OCI-LY7 (cell line): ENCODE measurements at regions not wholly inside any gene's neighbourhood (a gene's known extent, or its start where the extent isn't known, plus 50 kb on each side); places are given as distances from the start of the nearest gene placed in this dataset.

Experiments
- BruUV-seq: library from RNA; stranded (reverse); fragments of 400-500 nt; replicated peaks from 2 replicates; lab custom pipeline; 2021; lab: Mats Ljungman, UMichigan
- CTCF ChIA-PET: fragments of 300-600 bp; sonication (Branson Sonifier 250); formaldehyde crosslinking; loops from one replicate; lab custom pipeline; 2022; ENCODE audit warnings: antibody characterized with exemption; ENCODE audit not compliant: unreplicated experiment; lab: Charles Lee
- POLR2A ChIA-PET: fragments of 300-600 bp; sonication (Branson Sonifier 250); formaldehyde crosslinking; loops from one replicate; lab custom pipeline; 2022; ENCODE audit warnings: antibody characterized with exemption; lab: Charles Lee
- DNase-seq: peaks from one replicate; pipeline ENCODE4 v3.0.0-alpha.2; 2015; ENCODE audit warnings: low spot score
- H2AFZ ChIP-seq: fragments of 200-600 bp; sonication (generic), shearing (Covaris generic); 2 replicates; pipeline ENCODE4 v1.6.1; 2014; ENCODE audit warnings: mild to moderate bottlenecking, antibody characterized with exemption, low read length, moderate library complexity
- H3K27ac ChIP-seq: fragments of 200-600 bp; sonication (generic); 2 replicates; pipeline ENCODE4 v1.5.1; 2014; ENCODE audit warnings: mixed run types, low read depth, mild to moderate bottlenecking, moderate library complexity, low read length, inconsistent platforms; ENCODE audit not compliant: poor library complexity, severe bottlenecking
- H3K36me3 ChIP-seq: fragments of 200-600 bp; sonication (generic); 2 replicates; pipeline ENCODE4 v1.6.1; 2014; ENCODE audit warnings: mild to moderate bottlenecking, antibody characterized with exemption, low read length, moderate library complexity, mixed read lengths; ENCODE audit not compliant: insufficient read depth
- H3K4me1 ChIP-seq: fragments of 200-600 bp; sonication (generic); 2 replicates; pipeline ENCODE4 v1.5.1; 2014; ENCODE audit warnings: mild to moderate bottlenecking, low read length; ENCODE audit not compliant: insufficient read depth, poor library complexity, severe bottlenecking
- H3K4me2 ChIP-seq: fragments of 200-600 bp; sonication (generic); 2 replicates; pipeline ENCODE4 v1.6.1; 2014; ENCODE audit warnings: mild to moderate bottlenecking, low read length
- H3K4me3 ChIP-seq: fragments of 200-600 bp; sonication (generic); 2 replicates; pipeline ENCODE4 v1.5.1; 2014; ENCODE audit warnings: mild to moderate bottlenecking, low read depth, low read length; ENCODE audit not compliant: poor library complexity, severe bottlenecking
- H3K79me2 ChIP-seq: fragments of 200-600 bp; sonication (generic); 2 replicates; pipeline ENCODE4 v1.6.1; 2016; ENCODE audit warnings: low read depth, mild to moderate bottlenecking, low read length, moderate library complexity, mixed read lengths; ENCODE audit not compliant: insufficient read depth
- H3K9me2 ChIP-seq: fragments of 200-600 bp; sonication (generic); 2 replicates; pipeline ENCODE4 v1.6.1; 2016; ENCODE audit warnings: mild to moderate bottlenecking, low read length, mixed read lengths; ENCODE audit not compliant: insufficient read depth
- H3K9me3 ChIP-seq: fragments of 200-600 bp; sonication (generic); 2 replicates; pipeline ENCODE4 v1.6.1; 2014; ENCODE audit warnings: mild to moderate bottlenecking, mixed run types, low read length, mixed read lengths
- H4K20me1 ChIP-seq: fragments of 200-600 bp; sonication (generic); 2 replicates; pipeline ENCODE4 v1.6.1; 2014; ENCODE audit warnings: mild to moderate bottlenecking, antibody characterized with exemption, low read length, moderate library complexity, mixed read lengths; ENCODE audit not compliant: insufficient read depth
- CTCF ChIP-seq: fragments of 200-600 bp; sonication (generic); conservative IDR thresholded peaks from 2 replicates; pipeline ENCODE4 v1.5.1; 2014; ENCODE audit warnings: mild to moderate bottlenecking, antibody characterized with exemption, low read length, moderate library complexity, mixed read lengths
- EZH2phosphoT487 ChIP-seq: fragments of 200-600 bp; sonication (generic); IDR thresholded peaks from 2 replicates; pipeline ENCODE4 v1.6.1; 2018; ENCODE audit warnings: low read depth, borderline replicate concordance, mild to moderate bottlenecking, mixed run types, antibody characterized with exemption, low read length, moderate library complexity, mixed read lengths
- intact Hi-C: fragments of 100-400 bp; cut with micrococcal nuclease; formaldehyde crosslinking; loops from one replicate; pipeline ENCODE4 v1.10.0; 2022; ENCODE audit not compliant: unreplicated experiment

GRCh38 chr6:145469021-145469420 is 266.3 kb downstream of the EPM2A start:
- no peaks in the 10 kb centered on the region for H4K20me1 ChIP-seq
- no peak overlapping the region for H3K4me2 ChIP-seq
- H3K36me3 ChIP-seq: no peaks in the 10 kb centered on the region
- ChIA-PET POLR2A (no interaction called here), CTCF (no interaction called here)
- no peaks in the 10 kb centered on the region for H3K4me1 ChIP-seq
- no peaks in the 10 kb centered on the region for H3K9me3 ChIP-seq
- no peak overlapping the region for H2AFZ ChIP-seq
- no peak overlapping the region for H3K27ac ChIP-seq
- no peak overlapping the region for H3K4me3 ChIP-seq
- H3K9me2 ChIP-seq: no peaks in the 10 kb centered on the region
- H3K79me2 ChIP-seq: no peaks in the 10 kb centered on the region
- no peak for DNase-seq
- BruUV-seq: no TSS peak
- TF ChIP-seq EZH2phosphoT487 (no peak), CTCF (no peak)
- intact Hi-C loops: no loop called here

- intact Hi-C loops: no loop called here
- CTCF ChIA-PET: no interaction called here
Measured at GRCh38 chr6:145475794-145476396, 259.4 kb downstream of the EPM2A start.

More at GRCh38 chr6:145475794-145476396, 259.4 kb downstream of the EPM2A start:
- Histone ChIP-seq H3K9me3 (no peaks in the 10 kb centered on the region), H3K36me3 (no peaks in the 10 kb centered on the region), H2AFZ (no peak overlapping the region), H3K4me1 (no peaks in the 10 kb centered on the region), H3K4me2 (no peak overlapping the region), H3K79me2 (no peaks in the 10 kb centered on the region), H3K4me3 (no peak overlapping the region), H3K9me2 (no peaks in the 10 kb centered on the region), H4K20me1 (no peaks in the 10 kb centered on the region), H3K27ac (no peak overlapping the region)
- BruUV-seq: no TSS peak
- no peak for DNase-seq
- POLR2A ChIA-PET: interaction anchor here (0.6 kb wide), 1 partner anchor 206 kb away, joined by 3 read pairs; no protein-coding TSS in a partner anchor
- no peak for TF ChIP-seq EZH2phosphoT487
- no peak for TF ChIP-seq CTCF
